K562 (cell line): ENCODE measurements at regions not wholly inside any gene's neighbourhood (a gene's known extent, or its start where the extent isn't known, plus 50 kb on each side); places are given as distances from the start of the nearest gene placed in this dataset.

Source experiments
- BACH1 ChIP-seq: fragments of 200-800 bp; sonication (Bioruptor generic); IDR thresholded peaks from 2 replicates; pipeline ENCODE4 v1.6.1; 2016; ENCODE audit warnings: missing genetic modification characterization, missing compliant biosample characterization
- CHD4 ChIP-seq: fragments of 200-600 bp; sonication (generic); IDR thresholded peaks from 3 replicates; pipeline ENCODE4 v1.6.1; 2012; ENCODE audit warnings: low read depth, mild to moderate bottlenecking, mixed read lengths, low read length, inconsistent platforms; ENCODE audit not compliant: insufficient read depth, insufficient replicate concordance, poor library complexity, severe bottlenecking
- DIDO1 ChIP-seq: fragments of 450-650 bp; IDR thresholded peaks from 2 replicates; pipeline ENCODE4 v1.6.1; 2016; ENCODE audit warnings: low read depth, missing biosample characterization, missing genetic modification characterization
- ELF1 ChIP-seq: fragments of 200-800 bp; sonication (Bioruptor generic); IDR thresholded peaks from 2 replicates; pipeline ENCODE4 v1.6.1; 2016; ENCODE audit warnings: missing genetic modification characterization, missing compliant biosample characterization
- ELK1 ChIP-seq: sonication (generic); formaldehyde crosslinking; IDR thresholded peaks from 2 replicates; pipeline ENCODE4 v1.8.1; 2022; ENCODE audit warnings: missing genetic modification reagents
- EP400 ChIP-seq: fragments of 450-650 bp; IDR thresholded peaks from 2 replicates; pipeline ENCODE4 v1.6.1; 2017; ENCODE audit warnings: antibody characterized with exemption, mild to moderate bottlenecking, moderate library complexity
- FOSL1 ChIP-seq: fragments of 200-800 bp; sonication (Bioruptor generic); conservative IDR thresholded peaks from 2 replicates; pipeline ENCODE4 v1.6.1; 2016; ENCODE audit warnings: missing genetic modification characterization, missing compliant biosample characterization
- HBP1 ChIP-seq: fragments of 450-650 bp; formaldehyde crosslinking; IDR thresholded peaks from 2 replicates; pipeline ENCODE4 v1.4.0; 2022; ENCODE audit warnings: missing genetic modification characterization
- HES1 ChIP-seq: fragments of 450-650 bp; IDR thresholded peaks from 2 replicates; pipeline ENCODE4 v1.6.1; 2016; ENCODE audit warnings: low read depth, mild to moderate bottlenecking, moderate library complexity
- HNRNPH1 ChIP-seq: fragments of 200-400 bp; formaldehyde crosslinking; optimal IDR thresholded peaks from 2 replicates; pipeline ENCODE3; 2017; ENCODE audit warnings: low read depth, mild to moderate bottlenecking, low read length, moderate library complexity
- JUN ChIP-seq, 2 experiments: sonication (generic) in 1 of 2; formaldehyde crosslinking in 1 of 2; IDR thresholded peaks; 2 replicates each; pipeline versions ENCODE4 v1.6.1 to v1.8.0; 2012 to 2022; ENCODE audit warnings: borderline replicate concordance in 2 of 2, mild to moderate bottlenecking in 2 of 2, improper control_type of control experiment in 1 of 2, low read depth in 1 of 2, low read length in 1 of 2, missing genetic modification reagents in 1 of 2
- KHSRP ChIP-seq: fragments of 450-650 bp; IDR thresholded peaks from 2 replicates; pipeline ENCODE4 v1.6.1; 2017
- LEF1 ChIP-seq: fragments of 450-650 bp; IDR thresholded peaks from 2 replicates; pipeline ENCODE4 v1.6.1; 2016; ENCODE audit warnings: mild to moderate bottlenecking
- MAFF ChIP-seq: IDR thresholded peaks from 2 replicates; pipeline ENCODE4 v1.6.1; 2012; ENCODE audit warnings: low read length, improper control_type of control experiment
- RBBP5 ChIP-seq: fragments of 200-600 bp; sonication (generic); IDR thresholded peaks from 2 replicates; pipeline ENCODE4 v1.6.1; 2012; ENCODE audit warnings: borderline replicate concordance, mild to moderate bottlenecking, low read length, control low read depth, inconsistent platforms; ENCODE audit not compliant: insufficient read depth, poor library complexity, severe bottlenecking
- RBM14 ChIP-seq: fragments of 200-400 bp; formaldehyde crosslinking; IDR thresholded peaks from 2 replicates; pipeline ENCODE4 v1.6.1; 2018; ENCODE audit warnings: low read depth, mild to moderate bottlenecking, low read length, moderate library complexity, borderline replicate concordance; ENCODE audit not compliant: insufficient read depth
- SNAPC5 ChIP-seq: fragments of 250-450 bp; sonication (Bioruptor Pico); IDR thresholded peaks from 2 replicates; pipeline ENCODE4 v1.8.0; 2021; ENCODE audit warnings: moderate library complexity, mild to moderate bottlenecking, inconsistent platforms
- TEAD4 ChIP-seq, 2 experiments: sonication (generic) in 1 of 2; formaldehyde crosslinking in 1 of 2; IDR thresholded peaks; 2 replicates each; pipeline versions ENCODE4 v1.6.1 to v1.8.0; 2012 to 2022; ENCODE audit warnings: borderline replicate concordance in 1 of 2, inconsistent platforms in 1 of 2, low read length in 1 of 2, mild to moderate bottlenecking in 1 of 2, missing genetic modification reagents in 1 of 2
- WHSC1 ChIP-seq: IDR thresholded peaks from one replicate; pipeline ENCODE4 v1.6.1; 2012; ENCODE audit warnings: low read length, control low read depth, inconsistent platforms
- XRCC4 ChIP-seq: IDR thresholded peaks from one replicate; pipeline ENCODE4 v1.6.1; 2011; ENCODE audit not compliant: insufficient read depth, insufficient read length; ENCODE audit errors: extremely low read depth
- ZC3H11A ChIP-seq: IDR thresholded peaks from 2 replicates; pipeline ENCODE4 v1.6.1; 2012; ENCODE audit warnings: low read depth, low read length, improper control_type of control experiment
- ZNF212 ChIP-seq: fragments of 450-650 bp; formaldehyde crosslinking; IDR thresholded peaks from 2 replicates; pipeline ENCODE4 v1.4.0; 2020; ENCODE audit warnings: mild to moderate bottlenecking
- ZNF24 ChIP-seq: fragments of 450-650 bp; IDR thresholded peaks from 2 replicates; pipeline ENCODE4 v1.6.1; 2016
- ZNF253 ChIP-seq: fragments of 250-450 bp; sonication (Bioruptor Pico); conservative IDR thresholded peaks from 2 replicates; pipeline ENCODE4 v1.6.1; 2021; ENCODE audit warnings: mild to moderate bottlenecking
- ZNF444 ChIP-seq: fragments of 250-450 bp; sonication (Bioruptor Pico); IDR thresholded peaks from 2 replicates; pipeline ENCODE4 v1.4.0; 2020; ENCODE audit warnings: mild to moderate bottlenecking, moderate library complexity

GRCh38 chr10:91103384-91104192, 116.9 kb upstream of the PCGF5 start (continued):
- no peak for TF ChIP-seq BACH1
- TF ChIP-seq ZC3H11A = no peak
- no peak for TF ChIP-seq KHSRP
- no peak for TF ChIP-seq HBP1
- TF ChIP-seq RBM14 = no peak
- peak; percentile 81 for TF ChIP-seq LEF1
- TF ChIP-seq ELF1 (tag) = no peak
- TF ChIP-seq XRCC4 = no peak
- TF ChIP-seq DIDO1 (tag) = no peak
- TF ChIP-seq ELK1 (CRISPR knock-in tag) = no peak
- no peak for TF ChIP-seq HES1
- TF ChIP-seq FOSL1 = peak; percentile 59
- no peak for TF ChIP-seq HNRNPH1
- no peak for TF ChIP-seq MAFF
- no peak for TF ChIP-seq ZNF444
- no peak for TF ChIP-seq ZNF212 (CRISPR knock-in tag)
- TF ChIP-seq JUN (IDR thresholded peaks at IDR 0.05; ENCODE audit: borderline replicate concordance, low read depth, low read length) = no peak
- TF ChIP-seq JUN (CRISPR knock-in tag; IDR thresholded peaks at IDR 0.05; ENCODE audit: borderline replicate concordance) = no peak
- no peak for TF ChIP-seq SNAPC5 (CRISPR knock-in tag)
- TF ChIP-seq TEAD4 (IDR thresholded peaks at IDR 0.05; ENCODE audit: low read length) = peak; percentile 86
- TF ChIP-seq TEAD4 (CRISPR knock-in tag; IDR thresholded peaks at IDR 0.05; ENCODE audit: borderline replicate concordance) = no peak
- TF ChIP-seq ZNF24 = peak; percentile 44; the same call in 1 of the 2 replicates
- no peak for TF ChIP-seq RBBP5
- no peak for TF ChIP-seq EP400
- no peak for TF ChIP-seq ZNF253 (CRISPR knock-in tag)
- no peak for TF ChIP-seq WHSC1
- no peak for TF ChIP-seq CHD4
